Ectodermal cell (in vitro differentiated cells): ENCODE measurements at regions not wholly inside any gene's neighbourhood (a gene's known extent, or its start where the extent isn't known, plus 50 kb on each side); places are given as distances from the start of the nearest gene placed in this dataset.

Source experiments
- H3K27ac ChIP-seq: 2 replicates; pipeline ENCODE4 v1.7.0; 2013; ENCODE audit warnings: mild to moderate bottlenecking, low read depth, low read length; ENCODE audit not compliant: insufficient read depth, poor library complexity, severe bottlenecking
- H3K27me3 ChIP-seq: 2 replicates; pipeline ENCODE4 v1.7.0; 2013; ENCODE audit warnings: mild to moderate bottlenecking, low read length; ENCODE audit not compliant: insufficient read depth, control insufficient read depth, poor library complexity, severe bottlenecking
- H3K36me3 ChIP-seq: one replicate; pipeline ENCODE4 v1.7.0; 2013; ENCODE audit warnings: low read length; ENCODE audit not compliant: control insufficient read depth, insufficient read depth
- H3K4me1 ChIP-seq: one replicate; pipeline ENCODE4 v1.7.0; 2013; ENCODE audit warnings: low read length; ENCODE audit not compliant: control insufficient read depth, insufficient read depth
- H3K4me3 ChIP-seq: 2 replicates; pipeline ENCODE4 v1.7.0; 2013; ENCODE audit warnings: low read depth, low read length, control low read depth; ENCODE audit not compliant: insufficient read depth
- H3K9me3 ChIP-seq: 2 replicates; pipeline ENCODE4 v1.7.0; 2013; ENCODE audit warnings: mild to moderate bottlenecking, low read length, moderate library complexity; ENCODE audit not compliant: control insufficient read depth
- WGBS, 2 experiments: methylation state at CpG; one replicate each; pipeline ENCODE4 v1.1.7; 2013; ENCODE audit warnings: missing lambda C conversion rate in 2 of 2; 5-methylcytosine and 5-hydroxymethylcytosine counted together

- Histone ChIP-seq H3K27me3 (no peaks in the 10 kb centered on the region), H3K4me1 (no peaks in the 10 kb centered on the region), H3K9me3 (no peaks in the 10 kb centered on the region), H3K27ac (no peak overlapping the region), H3K36me3 (no peaks in the 10 kb centered on the region), H3K4me3 (no peak overlapping the region)
- 92 to 95% methylated on average over 2 of the region's 2 CpGs for WGBS, 2 experiments
Measured at GRCh38 chr11:43012606-43013005, 299.2 kb upstream of the API5 start.

- no peaks in the 10 kb centered on the region for H3K4me1 ChIP-seq
- H3K36me3 ChIP-seq: no peaks in the 10 kb centered on the region
- no peak overlapping the region for H3K4me3 ChIP-seq
- H3K9me3 ChIP-seq: no peaks in the 10 kb centered on the region
- H3K27ac ChIP-seq: no peak overlapping the region
- no peaks in the 10 kb centered on the region for H3K27me3 ChIP-seq
Measured at GRCh38 chr11:43021466-43021865, 290.3 kb upstream of the API5 start.

GRCh38 chr11:43034341-43034740 is 277.5 kb upstream of the API5 start:
- 82 to 90% methylated on average over 3 of the region's 3 CpGs for WGBS, 2 experiments
- no peaks in the 10 kb centered on the region for H3K36me3 ChIP-seq
- H3K27me3 ChIP-seq: no peaks in the 10 kb centered on the region
- no peaks in the 10 kb centered on the region for H3K9me3 ChIP-seq
- H3K4me3 ChIP-seq: no peak overlapping the region
- no peak overlapping the region for H3K27ac ChIP-seq
- no peaks in the 10 kb centered on the region for H3K4me1 ChIP-seq

- H3K27ac ChIP-seq: no peak overlapping the region
- H3K36me3 ChIP-seq: no peaks in the 10 kb centered on the region
- no peaks in the 10 kb centered on the region for H3K27me3 ChIP-seq
- no peaks in the 10 kb centered on the region for H3K9me3 ChIP-seq
- 80 to 83% methylated on average over 3 of the region's 3 CpGs for WGBS, 2 experiments
- H3K4me3 ChIP-seq: no peak overlapping the region
- no peaks in the 10 kb centered on the region for H3K4me1 ChIP-seq
Measured at GRCh38 chr11:43035086-43035485, 276.7 kb upstream of the API5 start.

GRCh38 chr11:43053638-43054412 is 258.0 kb upstream of the API5 start:
- Histone ChIP-seq H3K36me3 (no peaks in the 10 kb centered on the region), H3K27me3 (no peaks in the 10 kb centered on the region), H3K4me3 (no peak overlapping the region), H3K4me1 (no peaks in the 10 kb centered on the region), H3K9me3 (no peaks in the 10 kb centered on the region), H3K27ac (no peak overlapping the region)
- WGBS, 2 experiments: 71 to 100% methylated on average over 1 to 2 of the region's 2 CpGs

GRCh38 chr11:43067681-43068080 is 244.1 kb upstream of the API5 start:
- Histone ChIP-seq H3K4me1 (no peaks in the 10 kb centered on the region), H3K9me3 (no peaks in the 10 kb centered on the region), H3K27me3 (peaks cover 6% of the 10 kb centered on the region), H3K4me3 (no peak overlapping the region), H3K27ac (no peak overlapping the region), H3K36me3 (no peaks in the 10 kb centered on the region)
- 91 to 100% methylated on average over 1 of the region's 1 CpG for WGBS, 2 experiments

GRCh38 chr11:43071338-43071737 is 240.5 kb upstream of the API5 start:
- Histone ChIP-seq H3K27ac (no peak overlapping the region), H3K36me3 (no peaks in the 10 kb centered on the region), H3K9me3 (no peaks in the 10 kb centered on the region), H3K4me1 (no peaks in the 10 kb centered on the region), H3K27me3 (peaks cover 20% of the 10 kb centered on the region), H3K4me3 (no peak overlapping the region)
- 57 to 64% methylated on average over 1 of the region's 1 CpG for WGBS, 2 experiments

GRCh38 chr11:43072096-43072495 is 239.7 kb upstream of the API5 start:
- H3K36me3 ChIP-seq: no peaks in the 10 kb centered on the region
- no peak overlapping the region for H3K27ac ChIP-seq
- 44 to 51% methylated on average over 2 to 3 of the region's 3 CpGs for WGBS, 2 experiments
- H3K9me3 ChIP-seq: no peaks in the 10 kb centered on the region
- no peaks in the 10 kb centered on the region for H3K4me1 ChIP-seq
- H3K27me3 ChIP-seq: peaks cover 20% of the 10 kb centered on the region
- H3K4me3 ChIP-seq: no peak overlapping the region

GRCh38 chr11:43072911-43073310 is 238.9 kb upstream of the API5 start:
- Histone ChIP-seq H3K9me3 (no peaks in the 10 kb centered on the region), H3K4me1 (no peaks in the 10 kb centered on the region), H3K4me3 (no peak overlapping the region), H3K27me3 (peaks cover 20% of the 10 kb centered on the region), H3K27ac (no peak overlapping the region), H3K36me3 (no peaks in the 10 kb centered on the region)
- WGBS, 2 experiments: 72 to 80% methylated on average over 4 of the region's 4 CpGs

- Histone ChIP-seq H3K4me1 (no peaks in the 10 kb centered on the region), H3K27me3 (peaks cover 20% of the 10 kb centered on the region), H3K9me3 (no peaks in the 10 kb centered on the region), H3K4me3 (no peak overlapping the region), H3K27ac (no peak overlapping the region), H3K36me3 (no peaks in the 10 kb centered on the region)
Measured at GRCh38 chr11:43074810-43075209, 237.0 kb upstream of the API5 start.

GRCh38 chr11:43101113-43101512 is 210.7 kb upstream of the API5 start:
- Histone ChIP-seq H3K27ac (no peak overlapping the region), H3K27me3 (no peaks in the 10 kb centered on the region), H3K4me3 (no peak overlapping the region), H3K36me3 (no peaks in the 10 kb centered on the region), H3K9me3 (no peaks in the 10 kb centered on the region), H3K4me1 (no peaks in the 10 kb centered on the region)
